ENCODE measurements at regions not wholly inside any gene's neighbourhood (a gene's known extent, or its start where the extent isn't known, plus 50 kb on each side); places are given as distances from the start of the nearest gene placed in this dataset.

- TF ChIP-seq CTCF (conservative IDR thresholded peaks at IDR 0.05; ENCODE audit: low read depth, low read length): no peak
- no peak for DNase-seq (ENCODE audit: low read depth)
Observed at GRCh38 chr6:139944976-139945375, 570.5 kb upstream of the CITED2 start.

GRCh38 chr6:139944131-139944530 lies 569.7 kb upstream of the CITED2 start:
- no peak for DNase-seq (ENCODE audit: low read depth)
- H3K4me3 ChIP-seq (ENCODE audit: low read length): no peak overlapping the region
- no peak for TF ChIP-seq CTCF (conservative IDR thresholded peaks at IDR 0.05; ENCODE audit: low read depth, low read length)

More at GRCh38 chr6:139944976-139945375, 570.5 kb upstream of the CITED2 start:
- H3K4me3 ChIP-seq (ENCODE audit: low read length): no peak overlapping the region

- no peak overlapping the region for H3K4me3 ChIP-seq (ENCODE audit: low read length)
- peak; percentile 65 for DNase-seq (ENCODE audit: low read depth)
- TF ChIP-seq CTCF (conservative IDR thresholded peaks at IDR 0.05; ENCODE audit: low read depth, low read length): no peak
Observed at GRCh38 chr6:139943391-139943790, 568.9 kb upstream of the CITED2 start.

GRCh38 chr6:139942331-139942730 lies 567.9 kb upstream of the CITED2 start:
- no peak for TF ChIP-seq CTCF (conservative IDR thresholded peaks at IDR 0.05; ENCODE audit: low read depth, low read length)
- no peak overlapping the region for H3K4me3 ChIP-seq (ENCODE audit: low read length)
- no peak for DNase-seq (ENCODE audit: low read depth)

GRCh38 chr6:139941826-139942225 lies 567.4 kb upstream of the CITED2 start:
- no peak for TF ChIP-seq CTCF (conservative IDR thresholded peaks at IDR 0.05; ENCODE audit: low read depth, low read length)

GRCh38 chr6:139940741-139941729 lies 566.6 kb upstream of the CITED2 start:
- peak; percentile 89 for DNase-seq (ENCODE audit: low read depth)
- no peak overlapping the region for H3K4me3 ChIP-seq (ENCODE audit: low read length)

More at GRCh38 chr6:139941826-139942225, 567.4 kb upstream of the CITED2 start:
- DNase-seq (ENCODE audit: low read depth): no peak
- H3K4me3 ChIP-seq (ENCODE audit: low read length): no peak overlapping the region

More at GRCh38 chr6:139940741-139941729, 566.6 kb upstream of the CITED2 start:
- no peak for TF ChIP-seq CTCF (conservative IDR thresholded peaks at IDR 0.05; ENCODE audit: low read depth, low read length)
